GM18508 (cell line): ENCODE measurements at regions not wholly inside any gene's neighbourhood (a gene's known extent, or its start where the extent isn't known, plus 50 kb on each side); places are given as distances from the start of the nearest gene placed in this dataset.

Experiments used
- ATAC-seq: cut with Tn5 transposase; IDR thresholded peaks from one replicate; pipeline ENCODE4 v1.9.1; 2021; ENCODE audit warnings: moderate number of reproducible peaks; ENCODE audit not compliant: insufficient read depth, unreplicated experiment

- no peak for ATAC-seq
These were observed 365.6 kb downstream of the WDR11 start for GRCh38 chr10:121216721-121217181.

- ATAC-seq, result no peak
These were observed 366.2 kb downstream of the WDR11 start for GRCh38 chr10:121217331-121217730.

- ATAC-seq, result no peak
These were observed 369.9 kb downstream of the WDR11 start for GRCh38 chr10:121221072-121221471.

GRCh38 chr10:121221991-121222390, 370.8 kb downstream of the WDR11 start:
- no peak for ATAC-seq

- ATAC-seq, result no peak
These were observed 371.7 kb downstream of the WDR11 start for GRCh38 chr10:121222842-121223241.

- no peak for ATAC-seq
These were observed 367.2 kb downstream of the FGFR2 start for GRCh38 chr10:121231079-121231478.

- ATAC-seq, result no peak
These were observed 365.8 kb downstream of the FGFR2 start for GRCh38 chr10:121232494-121232893.

GRCh38 chr10:121235692-121236091, 362.6 kb downstream of the FGFR2 start:
- ATAC-seq, result no peak

GRCh38 chr10:121236621-121237020, 361.6 kb downstream of the FGFR2 start:
- ATAC-seq, result no peak

GRCh38 chr10:121237718-121238117, 360.5 kb downstream of the FGFR2 start:
- no peak for ATAC-seq

- ATAC-seq, result no peak
These were observed 358.2 kb downstream of the FGFR2 start for GRCh38 chr10:121240011-121240410.

GRCh38 chr10:121240556-121240955, 357.7 kb downstream of the FGFR2 start:
- no peak for ATAC-seq

GRCh38 chr10:121241337-121241736, 356.9 kb downstream of the FGFR2 start:
- ATAC-seq, result no peak

- no peak for ATAC-seq
These were observed 355.3 kb downstream of the FGFR2 start for GRCh38 chr10:121242741-121243608.

- ATAC-seq, result no peak
These were observed 354.5 kb downstream of the FGFR2 start for GRCh38 chr10:121243609-121244241.

- no peak for ATAC-seq
These were observed 353.4 kb downstream of the FGFR2 start for GRCh38 chr10:121244818-121245217.

- no peak for ATAC-seq
These were observed 352.5 kb downstream of the FGFR2 start for GRCh38 chr10:121245754-121246153.

GRCh38 chr10:121248266-121248665, 350.0 kb downstream of the FGFR2 start:
- no peak for ATAC-seq

- no peak for ATAC-seq
These were observed 347.1 kb downstream of the FGFR2 start for GRCh38 chr10:121250995-121251764.

GRCh38 chr10:121252756-121253155, 345.5 kb downstream of the FGFR2 start:
- ATAC-seq, result no peak

- no peak for ATAC-seq
These were observed 337.9 kb downstream of the FGFR2 start for GRCh38 chr10:121260377-121260776.
